ENCODE measurements at regions not wholly inside any gene's neighbourhood (a gene's known extent, or its start where the extent isn't known, plus 50 kb on each side); places are given as distances from the start of the nearest gene placed in this dataset.
"Not testable (repeated sequence)": the region's sequence is repeated elsewhere in the genome, so short reads cannot be mapped to it uniquely, and the experiment has no call there.

DNA sequence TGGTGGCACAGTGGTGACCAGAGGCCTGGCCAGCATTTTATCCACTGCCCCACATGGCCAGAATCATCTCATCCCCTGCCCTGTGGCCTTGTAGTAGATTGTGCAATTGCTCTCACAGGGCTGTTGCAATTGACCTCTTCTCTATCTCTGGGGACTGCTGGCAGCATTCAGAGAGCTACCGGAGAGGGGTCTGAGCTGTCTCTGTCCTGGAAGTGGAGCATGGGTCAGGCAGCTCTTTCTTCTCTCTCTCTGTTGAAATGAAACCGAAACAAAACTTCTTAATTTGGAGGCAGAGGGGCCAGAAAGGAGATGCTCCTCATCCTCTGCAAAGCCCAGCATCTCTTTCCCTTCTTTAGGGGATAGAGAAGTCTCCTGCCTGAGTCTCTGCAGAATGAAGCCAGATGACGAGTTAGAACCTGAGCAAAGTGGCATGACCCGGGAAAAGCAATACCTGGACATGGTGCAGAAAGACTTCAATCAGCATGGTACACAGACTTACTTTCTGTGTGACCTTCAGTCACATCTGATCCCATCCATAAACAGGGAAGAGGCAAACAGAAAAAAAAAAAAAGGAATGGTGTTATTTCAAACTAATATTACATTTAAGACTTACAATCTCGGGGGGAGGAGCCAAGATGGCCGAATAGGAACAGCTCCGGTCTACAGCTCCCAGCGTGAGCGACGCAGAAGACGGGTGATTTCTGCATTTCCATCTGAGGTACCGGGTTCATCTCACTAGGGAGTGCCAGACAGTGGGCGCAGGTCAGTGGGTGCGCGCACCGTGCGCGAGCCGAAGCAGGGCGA, 144.5 kb upstream of the BCL6 start:
- Histone ChIP-seq H3K27ac (ENCODE audit: low read depth in 2 of 2, low read length in 2 of 2) (no peak overlapping the region), H3K4me1 (ENCODE audit: control insufficient read depth in 2 of 3, insufficient read depth in 2 of 3, low read depth in 1 of 3, low read length in 3 of 3) (no peaks in the 10 kb centered on the region), H3K27me3 (ENCODE audit: control insufficient read depth, insufficient read depth, low read length) (no peaks in the 10 kb centered on the region), H3K36me3 (ENCODE audit: control insufficient read depth in 2 of 3, insufficient read depth in 3 of 3, low read length in 3 of 3) (no peaks in the 10 kb centered on the region), H3K9me3 (ENCODE audit: control insufficient read depth in 2 of 3, insufficient read depth in 1 of 3, low read length in 3 of 3) (no peaks in the 10 kb centered on the region), H3K4me3 (ENCODE audit: low read length in 3 of 3) (no peak overlapping the region), H3K9ac (ENCODE audit: low read length in 3 of 3) (no peak overlapping the region)
- intact Hi-C loops (cut with DNase I) = no loop called here
- TF ChIP-seq, protein P1, sequence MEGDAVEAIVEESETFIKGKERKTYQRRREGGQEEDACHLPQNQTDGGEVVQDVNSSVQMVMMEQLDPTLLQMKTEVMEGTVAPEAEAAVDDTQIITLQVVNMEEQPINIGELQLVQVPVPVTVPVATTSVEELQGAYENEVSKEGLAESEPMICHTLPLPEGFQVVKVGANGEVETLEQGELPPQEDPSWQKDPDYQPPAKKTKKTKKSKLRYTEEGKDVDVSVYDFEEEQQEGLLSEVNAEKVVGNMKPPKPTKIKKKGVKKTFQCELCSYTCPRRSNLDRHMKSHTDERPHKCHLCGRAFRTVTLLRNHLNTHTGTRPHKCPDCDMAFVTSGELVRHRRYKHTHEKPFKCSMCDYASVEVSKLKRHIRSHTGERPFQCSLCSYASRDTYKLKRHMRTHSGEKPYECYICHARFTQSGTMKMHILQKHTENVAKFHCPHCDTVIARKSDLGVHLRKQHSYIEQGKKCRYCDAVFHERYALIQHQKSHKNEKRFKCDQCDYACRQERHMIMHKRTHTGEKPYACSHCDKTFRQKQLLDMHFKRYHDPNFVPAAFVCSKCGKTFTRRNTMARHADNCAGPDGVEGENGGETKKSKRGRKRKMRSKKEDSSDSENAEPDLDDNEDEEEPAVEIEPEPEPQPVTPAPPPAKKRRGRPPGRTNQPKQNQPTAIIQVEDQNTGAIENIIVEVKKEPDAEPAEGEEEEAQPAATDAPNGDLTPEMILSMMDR (IDR thresholded peaks at IDR 0.05; ENCODE audit: borderline replicate concordance, extremely low read depth, insufficient read depth) = no peak
- no peak for FAIRE-seq
- DNase-seq = no peak

DNA sequence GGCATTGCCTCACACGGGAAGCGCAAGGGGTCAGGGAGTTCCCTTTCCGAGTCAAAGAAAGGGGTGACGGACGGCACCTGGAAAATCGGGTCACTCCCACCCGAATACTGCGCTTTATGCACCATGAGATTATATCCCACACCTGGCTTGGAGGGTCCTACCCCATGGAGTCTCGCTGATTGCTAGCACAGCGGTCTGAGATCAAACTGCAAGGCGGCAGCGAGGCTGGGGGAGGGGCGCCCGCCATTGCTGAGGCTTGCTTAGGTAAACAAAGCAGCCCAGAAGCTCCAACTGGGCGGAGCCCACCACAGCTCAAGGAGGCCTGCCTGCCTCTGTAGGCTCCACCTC, 145.1 kb upstream of the BCL6 start:
- H3K9ac ChIP-seq (ENCODE audit: low read length in 3 of 3); H3K36me3 ChIP-seq (ENCODE audit: control insufficient read depth in 2 of 3, insufficient read depth in 3 of 3, low read length in 3 of 3); H3K9me3 ChIP-seq (ENCODE audit: control insufficient read depth in 2 of 3, insufficient read depth in 1 of 3, low read length in 3 of 3); FAIRE-seq; intact Hi-C loops (cut with DNase I); DNase-seq; H3K27ac ChIP-seq (ENCODE audit: low read depth in 2 of 2, low read length in 2 of 2); H3K4me1 ChIP-seq (ENCODE audit: control insufficient read depth in 2 of 3, insufficient read depth in 2 of 3, low read depth in 1 of 3, low read length in 3 of 3); H3K4me3 ChIP-seq (ENCODE audit: low read length in 3 of 3); H3K27me3 ChIP-seq (ENCODE audit: control insufficient read depth, insufficient read depth, low read length): not testable (repeated sequence)

- intact Hi-C loops (cut with DNase I) = no loop called here
- Histone ChIP-seq H3K4me3 (ENCODE audit: low read length in 3 of 3) (no peak overlapping the region), H3K9me3 (ENCODE audit: control insufficient read depth in 2 of 3, insufficient read depth in 1 of 3, low read length in 3 of 3) (no peaks in the 10 kb centered on the region), H3K27me3 (ENCODE audit: control insufficient read depth, insufficient read depth, low read length) (no peaks in the 10 kb centered on the region), H3K4me1 (ENCODE audit: control insufficient read depth in 2 of 3, insufficient read depth in 2 of 3, low read depth in 1 of 3, low read length in 3 of 3) (no peaks in the 10 kb centered on the region), H3K9ac (ENCODE audit: low read length in 3 of 3) (no peak overlapping the region), H3K27ac (ENCODE audit: low read depth in 2 of 2, low read length in 2 of 2) (no peak overlapping the region), H3K36me3 (ENCODE audit: control insufficient read depth in 2 of 3, insufficient read depth in 3 of 3, low read length in 3 of 3) (no peaks in the 10 kb centered on the region)
- TF ChIP-seq, protein P1 (IDR thresholded peaks at IDR 0.05; ENCODE audit: borderline replicate concordance, extremely low read depth, insufficient read depth) = no peak
- DNase-seq = peak in 1 of 5 donors; percentile 66
- FAIRE-seq = no peak
Observed at GRCh38 chr3:187896646-187897045, 151.4 kb upstream of the BCL6 start.

GRCh38 chr3:187899246-187899645, 154.0 kb upstream of the BCL6 start:
- Histone ChIP-seq H3K9ac (ENCODE audit: low read length in 3 of 3) (no peak overlapping the region), H3K4me3 (ENCODE audit: low read length in 3 of 3) (no peak overlapping the region), H3K27me3 (ENCODE audit: control insufficient read depth, insufficient read depth, low read length) (no peaks in the 10 kb centered on the region), H3K4me1 (ENCODE audit: control insufficient read depth in 2 of 3, insufficient read depth in 2 of 3, low read depth in 1 of 3, low read length in 3 of 3) (no peaks in the 10 kb centered on the region), H3K9me3 (ENCODE audit: control insufficient read depth in 2 of 3, insufficient read depth in 1 of 3, low read length in 3 of 3) (no peaks in the 10 kb centered on the region), H3K36me3 (ENCODE audit: control insufficient read depth in 2 of 3, insufficient read depth in 3 of 3, low read length in 3 of 3) (no peaks in the 10 kb centered on the region), H3K27ac (ENCODE audit: low read depth in 2 of 2, low read length in 2 of 2) (no peak overlapping the region)
- FAIRE-seq (no peak), DNase-seq (no peak)
- TF ChIP-seq, protein P1 (IDR thresholded peaks at IDR 0.05; ENCODE audit: borderline replicate concordance, extremely low read depth, insufficient read depth) = no peak
- intact Hi-C loops (cut with DNase I) = no loop called here

Data from kidney (tissue), 13 donors.